Astrocyte of the spinal cord (primary cell): ENCODE measurements at regions not wholly inside any gene's neighbourhood (a gene's known extent, or its start where the extent isn't known, plus 50 kb on each side); places are given as distances from the start of the nearest gene placed in this dataset.

Source experiments
- DNase-seq: peaks from one replicate; pipeline ENCODE4 v3.0.0; 2011; ENCODE audit warnings: low read depth, low spot score
- H3K4me3 ChIP-seq: 2 replicates; pipeline ENCODE4 v1.5.1; 2011; ENCODE audit warnings: low read depth, mild to moderate bottlenecking, low read length, moderate library complexity
- CTCF ChIP-seq: IDR thresholded peaks from 2 replicates; pipeline ENCODE4 v1.5.1; 2012; ENCODE audit warnings: low read depth, mild to moderate bottlenecking, low read length, inconsistent platforms
- in situ Hi-C: cut with HindIII; loops from 2 replicates; pipeline ENCODE4 v1.10.0; 2017; ENCODE audit warnings: low sequenced_read_pairs

- DNase-seq: no peak
- TF ChIP-seq CTCF: no peak
- in situ Hi-C loops: no loop called here
- no peak overlapping the region for H3K4me3 ChIP-seq
Measured at GRCh38 chr17:27984404-27984803, 58.1 kb upstream of the NLK start.

- in situ Hi-C loops: no loop called here
- no peak for DNase-seq
- no peak for TF ChIP-seq CTCF
- no peak overlapping the region for H3K4me3 ChIP-seq
Measured at GRCh38 chr17:27984816-27985215, 57.7 kb upstream of the NLK start.

GRCh38 chr17:27985306-27985705 lies 57.2 kb upstream of the NLK start:
- no peak for TF ChIP-seq CTCF

GRCh38 chr17:27985736-27986399 lies 56.6 kb upstream of the NLK start:
- TF ChIP-seq CTCF: no peak
- in situ Hi-C loops: no loop called here
- no peak overlapping the region for H3K4me3 ChIP-seq
- no peak for DNase-seq

More at GRCh38 chr17:27985306-27985705, 57.2 kb upstream of the NLK start:
- DNase-seq: no peak
- in situ Hi-C loops: no loop called here
- H3K4me3 ChIP-seq: no peak overlapping the region

DNA sequence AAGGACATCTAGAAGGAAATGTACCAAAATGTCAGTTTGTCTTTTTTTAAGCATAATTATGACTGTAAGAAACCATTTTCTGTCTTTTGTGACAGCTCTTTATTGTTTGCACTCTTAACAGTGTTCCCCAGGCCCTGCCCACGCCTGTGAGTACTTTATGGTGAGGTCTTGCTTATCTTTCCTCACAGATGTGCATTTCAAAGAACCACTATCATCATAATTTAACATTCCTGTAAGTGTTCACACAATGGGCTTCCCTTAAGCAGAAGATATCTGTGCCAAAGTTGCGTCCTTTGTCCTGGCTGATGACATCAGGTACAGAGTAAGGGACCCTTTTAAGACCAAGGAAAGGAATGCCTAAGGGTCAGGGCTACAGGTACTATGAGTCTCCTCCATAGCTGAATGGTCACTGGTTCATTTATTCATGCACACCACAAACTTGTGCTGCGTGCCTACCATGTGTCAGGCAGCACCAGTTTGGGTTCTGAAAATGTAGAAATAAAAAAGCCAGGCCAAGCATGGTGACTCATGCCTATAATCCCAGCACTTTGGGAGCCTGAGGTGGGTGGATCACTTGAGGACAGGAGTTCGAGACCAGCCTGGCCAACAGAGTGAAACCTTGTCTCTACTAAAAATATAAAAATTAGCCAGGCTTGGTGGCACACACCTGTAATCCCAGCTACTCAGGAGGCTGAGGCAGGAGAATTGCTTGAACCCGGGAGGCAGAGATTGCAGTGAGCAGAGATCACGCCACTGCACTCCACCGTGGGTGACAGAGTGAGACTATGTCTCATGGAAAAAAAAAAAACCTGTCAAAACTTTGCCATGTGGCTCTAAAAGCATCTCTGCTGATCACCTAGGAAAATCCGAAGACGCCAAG lies 55.4 kb upstream of the NLK start:
- DNase-seq: no peak
- TF ChIP-seq CTCF: no peak
- in situ Hi-C loops: no loop called here
- H3K4me3 ChIP-seq: no peak overlapping the region

DNA sequence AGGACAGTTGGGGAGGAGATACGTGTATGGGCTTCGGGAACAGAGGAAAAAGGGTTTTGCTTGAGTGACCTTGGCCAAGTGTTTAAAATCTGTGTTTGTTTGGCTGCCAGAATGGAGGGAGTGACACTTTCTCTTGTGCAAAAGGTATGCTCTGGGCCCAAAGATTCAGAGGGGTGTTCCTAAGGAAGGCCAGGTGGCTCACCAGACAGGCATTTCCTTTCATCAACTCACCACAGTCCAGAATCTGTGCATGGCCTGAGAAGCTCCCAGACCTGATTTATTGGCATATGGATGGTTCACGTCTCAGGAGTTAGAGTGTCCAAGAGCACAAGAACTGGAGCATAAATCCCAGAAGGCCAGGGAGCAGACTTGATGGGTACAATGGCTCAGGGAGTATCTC lies 53.4 kb upstream of the NLK start:
- no peak for TF ChIP-seq CTCF
- DNase-seq: no peak
- no peak overlapping the region for H3K4me3 ChIP-seq
- in situ Hi-C loops: no loop called here
